GM12873 (cell line): ENCODE measurements at regions not wholly inside any gene's neighbourhood (a gene's known extent, or its start where the extent isn't known, plus 50 kb on each side); places are given as distances from the start of the nearest gene placed in this dataset.

Source experiments
- CTCF ChIP-seq: IDR thresholded peaks from 2 replicates; pipeline ENCODE4 v1.5.1; 2012; ENCODE audit warnings: low read depth, mild to moderate bottlenecking, moderate library complexity, low read length, control low read depth; ENCODE audit not compliant: insufficient read depth; ENCODE audit errors: missing control alignments

DNA sequence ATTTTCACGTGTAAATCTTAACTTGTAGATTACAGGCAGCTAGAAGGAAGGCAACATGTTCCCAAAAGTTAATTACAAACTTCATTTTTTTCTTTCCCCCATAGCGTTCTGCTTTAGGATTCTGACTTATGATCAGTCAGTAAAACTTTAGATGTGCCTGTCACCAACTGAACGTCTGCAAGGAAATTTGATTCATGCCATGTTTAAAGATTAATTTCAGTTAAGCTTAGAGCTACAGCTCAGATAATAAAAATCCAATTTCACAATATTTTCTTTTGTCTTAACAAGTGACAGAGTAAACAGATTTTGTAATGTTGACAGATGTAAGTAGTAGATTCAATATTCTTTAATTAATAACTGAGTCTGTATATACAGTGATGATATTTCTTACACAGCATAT is 253.1 kb downstream of the NFKBIZ start:
- no peak for TF ChIP-seq CTCF

GRCh38 chr3:102104033-102104432 is 254.7 kb downstream of the NFKBIZ start:
- no peak for TF ChIP-seq CTCF

DNA sequence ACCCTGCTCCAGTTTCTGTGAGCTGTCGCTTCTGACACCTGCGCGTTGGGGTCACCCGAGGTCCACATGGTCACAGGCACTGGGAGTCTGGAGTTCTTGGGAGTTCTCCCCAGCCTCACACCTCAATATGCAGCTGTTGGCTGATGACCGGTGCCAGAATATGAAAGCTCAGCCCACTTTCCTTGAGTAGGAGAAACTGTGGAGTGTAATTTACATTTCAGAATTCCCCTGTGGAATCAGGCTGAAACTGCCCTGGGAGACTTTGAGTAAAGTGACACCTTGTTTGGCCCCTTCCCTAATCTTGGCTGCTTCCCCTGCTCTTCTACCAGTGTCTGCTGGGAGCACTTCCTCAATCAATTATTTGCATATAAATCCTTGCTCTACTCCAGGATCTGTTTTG is 255.9 kb downstream of the NFKBIZ start:
- no peak for TF ChIP-seq CTCF

DNA sequence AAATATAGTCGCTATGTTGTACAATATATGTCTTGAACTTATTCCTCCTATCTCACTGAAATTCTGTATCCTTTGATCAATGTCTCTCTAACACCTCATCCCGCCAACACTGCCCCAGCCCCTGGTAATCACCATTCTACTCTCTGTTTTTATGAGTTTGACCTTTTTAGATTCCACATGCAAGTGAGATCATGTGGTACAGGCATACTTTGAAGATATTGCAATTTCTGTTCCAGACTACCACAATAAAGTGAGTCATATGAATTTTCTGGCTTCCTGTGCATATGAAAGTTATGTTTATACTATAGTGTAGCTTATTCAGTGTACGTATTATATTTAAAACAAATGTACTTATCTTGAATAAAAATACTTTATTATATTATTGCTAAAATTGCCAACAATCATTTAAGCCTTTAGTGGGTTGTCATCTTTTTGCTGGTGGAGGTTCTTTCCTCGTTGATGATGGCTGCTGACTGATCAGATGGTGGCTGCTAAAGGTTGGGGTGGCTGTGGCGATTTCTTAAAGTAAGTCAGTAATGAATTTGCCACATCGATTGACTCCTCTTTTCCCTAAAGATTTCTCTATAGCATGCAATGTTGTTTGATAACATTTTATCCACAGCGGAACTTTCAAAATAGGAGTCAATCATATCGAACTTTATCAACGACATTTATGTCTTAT is 257.2 kb downstream of the NFKBIZ start:
- TF ChIP-seq CTCF = no peak

DNA sequence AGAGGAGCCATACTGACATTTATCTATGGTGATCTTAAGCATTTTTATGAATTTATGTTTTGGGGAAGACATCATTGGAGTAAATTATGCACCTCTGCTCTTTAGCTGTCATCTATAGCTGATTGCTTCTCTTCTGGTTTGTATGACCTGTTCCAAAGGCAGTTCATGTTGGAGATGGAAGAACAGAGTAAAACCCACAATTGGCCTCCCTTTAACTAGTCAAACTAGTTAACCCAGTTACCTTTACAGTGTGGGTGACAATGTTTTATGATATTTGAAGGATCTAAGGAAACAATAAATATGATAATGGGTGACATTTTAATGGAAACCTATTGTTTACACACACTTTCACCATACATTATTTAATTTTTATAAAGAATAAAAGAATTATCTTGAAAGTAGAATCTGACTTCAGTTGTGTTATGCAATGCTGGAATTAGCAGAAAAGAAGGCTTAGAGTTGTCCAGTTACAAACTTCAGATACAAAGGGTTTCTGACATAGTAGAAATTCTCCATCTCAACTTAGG is 263.5 kb downstream of the NFKBIZ start:
- no peak for TF ChIP-seq CTCF

DNA sequence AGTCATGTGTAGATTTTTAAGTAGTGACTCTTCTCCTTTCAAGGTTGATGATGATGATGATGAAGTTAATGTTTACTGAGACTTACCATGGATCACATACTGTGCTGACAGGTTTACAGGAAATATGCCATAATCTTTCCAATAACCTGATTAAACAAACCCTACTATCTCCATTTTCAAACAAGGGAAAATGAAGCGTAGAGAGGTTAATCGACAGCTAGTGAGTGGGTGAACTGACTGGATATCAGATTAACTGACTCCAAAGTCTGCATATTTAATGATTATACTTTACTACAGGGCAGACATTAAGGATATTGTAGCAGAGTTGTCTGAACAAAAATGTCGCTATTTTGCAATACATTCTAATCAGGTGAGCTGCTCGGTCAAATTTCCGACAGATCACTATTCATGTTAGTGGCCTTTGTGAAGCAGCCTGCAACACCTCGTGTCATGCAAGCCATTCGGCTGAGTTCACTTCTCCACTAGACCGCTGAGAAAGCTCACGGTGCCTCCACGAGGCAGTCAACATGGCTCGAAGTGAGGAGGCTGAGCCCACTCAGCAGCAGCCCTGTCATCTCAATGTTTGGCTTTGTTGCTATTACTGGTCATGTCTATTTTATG is 264.2 kb downstream of the NFKBIZ start:
- no peak for TF ChIP-seq CTCF

- no peak for TF ChIP-seq CTCF
Measured at GRCh38 chr3:102114264-102114979, 265.1 kb downstream of the NFKBIZ start.
